ENCODE measurements at regions not wholly inside any gene's neighbourhood (a gene's known extent, or its start where the extent isn't known, plus 50 kb on each side); places are given as distances from the start of the nearest gene placed in this dataset.
"Not testable (repeated sequence)": the region's sequence is repeated elsewhere in the genome, so short reads cannot be mapped to it uniquely, and the experiment has no call there.

GRCh38 chr22:46040471-46041465 lies 63.8 kb upstream of the WNT7B start:
- DNase-seq: no peak

- no peak for DNase-seq
These were observed 64.7 kb upstream of the WNT7B start for GRCh38 chr22:46041642-46042041.

GRCh38 chr22:46042786-46043185 lies 65.8 kb upstream of the WNT7B start:
- peak; percentile 57 for DNase-seq

GRCh38 chr22:46043339-46043738 lies 66.4 kb upstream of the WNT7B start:
- DNase-seq: no peak

- DNase-seq: peak; percentile 34
These were observed 67.1 kb upstream of the WNT7B start for GRCh38 chr22:46043816-46044620.

GRCh38 chr22:46044621-46045458 lies 67.9 kb upstream of the WNT7B start:
- peak; percentile 48 for DNase-seq

- DNase-seq: no peak
These were observed 68.7 kb upstream of the WNT7B start for GRCh38 chr22:46045459-46046298.

- no peak for DNase-seq
These were observed 69.3 kb upstream of the WNT7B start for GRCh38 chr22:46046299-46046685.

- no peak for DNase-seq
These were observed 70.3 kb upstream of the WNT7B start for GRCh38 chr22:46047226-46047625.

- no peak for DNase-seq
These were observed 71.1 kb upstream of the WNT7B start for GRCh38 chr22:46047841-46048595.

GRCh38 chr22:46048661-46049060 lies 71.7 kb upstream of the WNT7B start:
- DNase-seq: not testable (repeated sequence)

- no peak for DNase-seq
These were observed 72.9 kb upstream of the WNT7B start for GRCh38 chr22:46049726-46050450.

- DNase-seq: no peak
These were observed 73.5 kb upstream of the WNT7B start for GRCh38 chr22:46050451-46050845.

GRCh38 chr22:46050916-46051614 lies 74.1 kb upstream of the WNT7B start:
- no peak for DNase-seq

GRCh38 chr22:46051646-46052045 lies 74.7 kb upstream of the WNT7B start:
- no peak for DNase-seq

GRCh38 chr22:46052331-46052771 lies 75.4 kb upstream of the WNT7B start:
- peak; percentile 43 for DNase-seq

- peak; percentile 55 for DNase-seq
These were observed 76.0 kb upstream of the WNT7B start for GRCh38 chr22:46052801-46053562.

GRCh38 chr22:46053563-46054090 lies 76.7 kb upstream of the WNT7B start:
- DNase-seq: peak; percentile 65

Data from EL (cell line).